ENCODE measurements at regions not wholly inside any gene's neighbourhood (a gene's known extent, or its start where the extent isn't known, plus 50 kb on each side); places are given as distances from the start of the nearest gene placed in this dataset.
"Not testable (repeated sequence)": the region's sequence is repeated elsewhere in the genome, so short reads cannot be mapped to it uniquely, and the experiment has no call there.

DNA sequence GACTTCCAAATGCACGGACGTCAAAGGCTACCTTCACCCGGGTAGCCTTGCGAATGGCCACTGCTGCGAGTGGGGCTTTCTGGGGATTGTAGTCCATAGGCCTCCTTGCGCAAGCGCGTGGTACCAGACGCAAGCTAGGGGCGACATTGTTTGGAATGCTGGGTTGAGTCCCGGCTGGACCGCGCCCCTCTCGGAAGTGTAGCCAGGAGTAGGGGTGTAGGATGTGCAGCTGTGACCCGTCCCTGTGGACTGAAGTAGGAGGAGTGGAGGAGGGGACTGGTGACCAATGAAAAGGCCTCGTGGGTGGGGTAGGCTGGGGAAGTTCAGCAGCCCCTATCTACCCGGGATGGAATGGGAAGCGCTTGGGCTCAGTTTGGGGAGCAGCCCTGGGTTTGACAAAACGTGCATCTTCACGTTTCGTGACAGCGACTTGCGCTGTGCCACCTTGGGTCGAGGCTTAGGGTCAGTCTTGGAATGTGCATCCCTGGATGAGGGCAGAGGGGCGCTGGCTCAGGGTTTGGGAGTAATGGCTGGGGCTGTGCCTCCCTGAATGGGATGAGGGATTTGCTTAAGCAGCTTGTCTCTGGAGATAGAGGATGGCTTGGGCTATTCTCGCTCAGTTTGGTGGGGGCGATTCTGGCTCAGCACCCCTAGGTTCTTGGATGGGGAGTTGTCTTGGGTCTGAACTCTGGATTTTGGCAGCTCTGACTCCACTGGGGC, 111.8 kb upstream of the GPR39 start:
- TF ChIP-seq CTCF (IDR thresholded peaks at IDR 0.05); POLR2AphosphoS5 (IDR thresholded peaks at IDR 0.05; ENCODE audit: low read depth, low read length); RXRA (IDR thresholded peaks at IDR 0.05; ENCODE audit: borderline replicate concordance, low read depth); ZBTB33 (IDR thresholded peaks at IDR 0.05; ENCODE audit: borderline replicate concordance, low read depth); SIN3A (IDR thresholded peaks at IDR 0.05; ENCODE audit: borderline replicate concordance, low read depth, low read length); RAD21 (IDR thresholded peaks at IDR 0.05; ENCODE audit: low read length); JUND (IDR thresholded peaks at IDR 0.05); USF1 (IDR thresholded peaks at IDR 0.05; ENCODE audit: borderline replicate concordance, low read depth); MEF2A (IDR thresholded peaks at IDR 0.05; ENCODE audit: borderline replicate concordance, low read depth); SMC3 (IDR thresholded peaks at IDR 0.05; ENCODE audit: low read depth, low read length): not testable (repeated sequence)
- TF ChIP-seq, protein P1, sequence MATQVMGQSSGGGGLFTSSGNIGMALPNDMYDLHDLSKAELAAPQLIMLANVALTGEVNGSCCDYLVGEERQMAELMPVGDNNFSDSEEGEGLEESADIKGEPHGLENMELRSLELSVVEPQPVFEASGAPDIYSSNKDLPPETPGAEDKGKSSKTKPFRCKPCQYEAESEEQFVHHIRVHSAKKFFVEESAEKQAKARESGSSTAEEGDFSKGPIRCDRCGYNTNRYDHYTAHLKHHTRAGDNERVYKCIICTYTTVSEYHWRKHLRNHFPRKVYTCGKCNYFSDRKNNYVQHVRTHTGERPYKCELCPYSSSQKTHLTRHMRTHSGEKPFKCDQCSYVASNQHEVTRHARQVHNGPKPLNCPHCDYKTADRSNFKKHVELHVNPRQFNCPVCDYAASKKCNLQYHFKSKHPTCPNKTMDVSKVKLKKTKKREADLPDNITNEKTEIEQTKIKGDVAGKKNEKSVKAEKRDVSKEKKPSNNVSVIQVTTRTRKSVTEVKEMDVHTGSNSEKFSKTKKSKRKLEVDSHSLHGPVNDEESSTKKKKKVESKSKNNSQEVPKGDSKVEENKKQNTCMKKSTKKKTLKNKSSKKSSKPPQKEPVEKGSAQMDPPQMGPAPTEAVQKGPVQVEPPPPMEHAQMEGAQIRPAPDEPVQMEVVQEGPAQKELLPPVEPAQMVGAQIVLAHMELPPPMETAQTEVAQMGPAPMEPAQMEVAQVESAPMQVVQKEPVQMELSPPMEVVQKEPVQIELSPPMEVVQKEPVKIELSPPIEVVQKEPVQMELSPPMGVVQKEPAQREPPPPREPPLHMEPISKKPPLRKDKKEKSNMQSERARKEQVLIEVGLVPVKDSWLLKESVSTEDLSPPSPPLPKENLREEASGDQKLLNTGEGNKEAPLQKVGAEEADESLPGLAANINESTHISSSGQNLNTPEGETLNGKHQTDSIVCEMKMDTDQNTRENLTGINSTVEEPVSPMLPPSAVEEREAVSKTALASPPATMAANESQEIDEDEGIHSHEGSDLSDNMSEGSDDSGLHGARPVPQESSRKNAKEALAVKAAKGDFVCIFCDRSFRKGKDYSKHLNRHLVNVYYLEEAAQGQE (IDR thresholded peaks at IDR 0.05; ENCODE audit: low read depth, low read length), result not testable (repeated sequence)
